ENCODE measurements at regions not wholly inside any gene's neighbourhood (a gene's known extent, or its start where the extent isn't known, plus 50 kb on each side); places are given as distances from the start of the nearest gene placed in this dataset.

GRCh38 chr3:152071924-152072323 lies 196.8 kb upstream of the MBNL1 start:
- Histone ChIP-seq H3K27me3 (ENCODE audit: low read depth) (no peaks in the 10 kb centered on the region), H3K9me3 (peaks cover 5% of the 10 kb centered on the region), H3K4me1 (no peaks in the 10 kb centered on the region), H3K27ac (no peak overlapping the region), H3K36me3 (no peaks in the 10 kb centered on the region), H3K4me3 (no peak overlapping the region)
- DNase-seq (no peak), ATAC-seq (peak; percentile 66 to 80)
- intact Hi-C loops (cut with DNase I): no loop called here
- TF ChIP-seq CTCF (IDR thresholded peaks at IDR 0.05): peak; percentile 51

GRCh38 chr3:152073267-152073666 lies 195.5 kb upstream of the MBNL1 start:
- DNase-seq (no peak), ATAC-seq (no peak)
- no peak overlapping the region for H3K27ac ChIP-seq
- intact Hi-C loops (cut with DNase I): no loop called here
- H3K36me3 ChIP-seq: no peaks in the 10 kb centered on the region
- H3K4me3 ChIP-seq: no peak overlapping the region
- no peak for TF ChIP-seq CTCF (IDR thresholded peaks at IDR 0.05)
- H3K27me3 ChIP-seq (ENCODE audit: low read depth): no peaks in the 10 kb centered on the region
- no peaks in the 10 kb centered on the region for H3K4me1 ChIP-seq
- H3K9me3 ChIP-seq: peaks cover 5% of the 10 kb centered on the region

- ATAC-seq: no peak
- no peaks in the 10 kb centered on the region for H3K4me1 ChIP-seq
- intact Hi-C loops (cut with DNase I): no loop called here
- H3K36me3 ChIP-seq: no peaks in the 10 kb centered on the region
- H3K4me3 ChIP-seq: no peak overlapping the region
- no peaks in the 10 kb centered on the region for H3K27me3 ChIP-seq (ENCODE audit: low read depth)
- DNase-seq: no peak
- no peaks in the 10 kb centered on the region for H3K9me3 ChIP-seq
- no peak overlapping the region for H3K27ac ChIP-seq
- no peak for TF ChIP-seq CTCF (IDR thresholded peaks at IDR 0.05)
Observed at GRCh38 chr3:152076148-152076547, 192.6 kb upstream of the MBNL1 start.

GRCh38 chr3:152079980-152080379 lies 188.7 kb upstream of the MBNL1 start:
- H3K27ac ChIP-seq: no peak overlapping the region
- DNase-seq (no peak), ATAC-seq (no peak)
- no peaks in the 10 kb centered on the region for H3K9me3 ChIP-seq
- no peaks in the 10 kb centered on the region for H3K36me3 ChIP-seq
- no peak for TF ChIP-seq CTCF (IDR thresholded peaks at IDR 0.05)
- intact Hi-C loops (cut with DNase I): no loop called here
- no peak overlapping the region for H3K4me3 ChIP-seq
- no peaks in the 10 kb centered on the region for H3K4me1 ChIP-seq
- H3K27me3 ChIP-seq (ENCODE audit: low read depth): no peaks in the 10 kb centered on the region

- intact Hi-C loops (cut with DNase I): no loop called here
- Histone ChIP-seq H3K9me3 (no peaks in the 10 kb centered on the region), H3K36me3 (no peaks in the 10 kb centered on the region), H3K4me1 (no peaks in the 10 kb centered on the region), H3K27ac (no peak overlapping the region), H3K27me3 (ENCODE audit: low read depth) (no peaks in the 10 kb centered on the region), H3K4me3 (no peak overlapping the region)
- DNase-seq: no peak
- no peak for TF ChIP-seq CTCF (IDR thresholded peaks at IDR 0.05)
- no peak for ATAC-seq
Observed at GRCh38 chr3:152083135-152083534, 185.6 kb upstream of the MBNL1 start.

Measured in lower lobe of right lung (tissue), 2 donors.